Smooth muscle cell (in vitro differentiated cells): ENCODE measurements at regions not wholly inside any gene's neighbourhood (a gene's known extent, or its start where the extent isn't known, plus 50 kb on each side); places are given as distances from the start of the nearest gene placed in this dataset.

ENCODE experiments used
- DNase-seq: peaks from one replicate; lab custom pipeline; 2025; ENCODE audit not compliant: unreplicated experiment; lab: John Stamatoyannopoulos, UW
- H2AFZ ChIP-seq: fragments of 200-600 bp; sonication (generic); 2 replicates; pipeline ENCODE4 v1.6.0; 2016; ENCODE audit warnings: antibody characterized with exemption, low read depth, mild to moderate bottlenecking
- H3F3A ChIP-seq: fragments of 200-600 bp; sonication (generic); 2 replicates; pipeline ENCODE4 v1.6.0; 2017; ENCODE audit warnings: antibody characterized with exemption, low read depth
- H3K27ac ChIP-seq: fragments of 200-600 bp; sonication (generic); 2 replicates; pipeline ENCODE4 v1.5.1; 2016; ENCODE audit warnings: low read depth, mild to moderate bottlenecking
- H3K27me3 ChIP-seq: fragments of 200-600 bp; sonication (generic); 2 replicates; pipeline ENCODE4 v1.6.1; 2016; ENCODE audit warnings: low read depth, mild to moderate bottlenecking
- H3K36me3 ChIP-seq: fragments of 200-600 bp; sonication (generic); 2 replicates; pipeline ENCODE4 v1.5.1; 2016; ENCODE audit warnings: low read depth
- H3K4me1 ChIP-seq: fragments of 200-600 bp; sonication (generic); 2 replicates; pipeline ENCODE4 v1.5.1; 2016; ENCODE audit warnings: low read depth
- H3K4me2 ChIP-seq: fragments of 200-600 bp; sonication (generic); 2 replicates; pipeline ENCODE4 v1.6.0; 2016; ENCODE audit warnings: mild to moderate bottlenecking
- H3K4me3 ChIP-seq: fragments of 200-600 bp; sonication (generic); 2 replicates; pipeline ENCODE4 v1.5.1; 2016; ENCODE audit warnings: mild to moderate bottlenecking
- H3K79me2 ChIP-seq: fragments of 200-600 bp; sonication (generic); 2 replicates; pipeline ENCODE4 v1.6.0; 2016; ENCODE audit warnings: low read depth, mild to moderate bottlenecking
- H3K9ac ChIP-seq: fragments of 200-600 bp; sonication (generic); 2 replicates; pipeline ENCODE4 v1.6.0; 2016; ENCODE audit warnings: low read depth
- H3K9me3 ChIP-seq: fragments of 200-600 bp; sonication (generic); replicated peaks from 2 replicates; pipeline ENCODE4 v1.5.1; 2016; ENCODE audit warnings: low read depth
- H4K20me1 ChIP-seq: fragments of 200-600 bp; sonication (generic); 2 replicates; pipeline ENCODE4 v1.6.0; 2016; ENCODE audit warnings: low read depth
- WGBS: methylation state at CpG from one replicate; pipeline ENCODE4 v1.1.7; 2016; ENCODE audit warnings: low lambda C conversion rate; 5-methylcytosine and 5-hydroxymethylcytosine counted together
- TF ChIP-seq, protein P1 (sequence below): fragments of 200-600 bp; sonication (generic); IDR thresholded peaks from 2 replicates; pipeline ENCODE4 v1.5.1; 2017; ENCODE audit warnings: borderline replicate concordance, mild to moderate bottlenecking, antibody characterized with exemption; ENCODE audit not compliant: insufficient read depth, poor library complexity, severe bottlenecking

DNA sequence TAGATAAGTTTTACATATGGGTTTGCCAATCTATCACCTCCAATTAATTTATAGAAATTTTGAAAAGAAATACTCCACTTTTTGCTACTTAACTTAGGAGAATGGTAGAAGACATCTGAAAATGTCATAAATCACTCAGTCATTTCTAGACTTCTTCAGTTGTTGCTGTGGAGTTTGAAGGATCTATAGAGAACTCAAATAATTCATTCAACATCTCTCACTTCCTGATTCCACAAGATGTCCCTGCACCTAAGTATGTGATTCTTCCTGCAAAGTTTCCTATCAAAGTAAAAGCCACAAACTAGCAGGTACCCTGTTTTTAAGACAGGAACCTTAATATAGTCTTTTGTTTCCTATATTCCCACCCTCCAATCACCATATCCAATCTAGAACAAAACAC is 297.1 kb upstream of the ATP10B start:
- Histone ChIP-seq H3F3A (no peaks in the 10 kb centered on the region), H3K9ac (no peak overlapping the region), H3K27me3 (no peaks in the 10 kb centered on the region), H3K4me1 (no peaks in the 10 kb centered on the region), H2AFZ (no peak overlapping the region), H3K27ac (no peak overlapping the region), H4K20me1 (no peaks in the 10 kb centered on the region), H3K36me3 (no peaks in the 10 kb centered on the region), H3K9me3 (no peaks in the 10 kb centered on the region), H3K4me3 (no peak overlapping the region), H3K79me2 (no peaks in the 10 kb centered on the region), H3K4me2 (no peak overlapping the region)
- DNase-seq = no peak
- TF ChIP-seq, protein P1, sequence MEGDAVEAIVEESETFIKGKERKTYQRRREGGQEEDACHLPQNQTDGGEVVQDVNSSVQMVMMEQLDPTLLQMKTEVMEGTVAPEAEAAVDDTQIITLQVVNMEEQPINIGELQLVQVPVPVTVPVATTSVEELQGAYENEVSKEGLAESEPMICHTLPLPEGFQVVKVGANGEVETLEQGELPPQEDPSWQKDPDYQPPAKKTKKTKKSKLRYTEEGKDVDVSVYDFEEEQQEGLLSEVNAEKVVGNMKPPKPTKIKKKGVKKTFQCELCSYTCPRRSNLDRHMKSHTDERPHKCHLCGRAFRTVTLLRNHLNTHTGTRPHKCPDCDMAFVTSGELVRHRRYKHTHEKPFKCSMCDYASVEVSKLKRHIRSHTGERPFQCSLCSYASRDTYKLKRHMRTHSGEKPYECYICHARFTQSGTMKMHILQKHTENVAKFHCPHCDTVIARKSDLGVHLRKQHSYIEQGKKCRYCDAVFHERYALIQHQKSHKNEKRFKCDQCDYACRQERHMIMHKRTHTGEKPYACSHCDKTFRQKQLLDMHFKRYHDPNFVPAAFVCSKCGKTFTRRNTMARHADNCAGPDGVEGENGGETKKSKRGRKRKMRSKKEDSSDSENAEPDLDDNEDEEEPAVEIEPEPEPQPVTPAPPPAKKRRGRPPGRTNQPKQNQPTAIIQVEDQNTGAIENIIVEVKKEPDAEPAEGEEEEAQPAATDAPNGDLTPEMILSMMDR = no peak

DNA sequence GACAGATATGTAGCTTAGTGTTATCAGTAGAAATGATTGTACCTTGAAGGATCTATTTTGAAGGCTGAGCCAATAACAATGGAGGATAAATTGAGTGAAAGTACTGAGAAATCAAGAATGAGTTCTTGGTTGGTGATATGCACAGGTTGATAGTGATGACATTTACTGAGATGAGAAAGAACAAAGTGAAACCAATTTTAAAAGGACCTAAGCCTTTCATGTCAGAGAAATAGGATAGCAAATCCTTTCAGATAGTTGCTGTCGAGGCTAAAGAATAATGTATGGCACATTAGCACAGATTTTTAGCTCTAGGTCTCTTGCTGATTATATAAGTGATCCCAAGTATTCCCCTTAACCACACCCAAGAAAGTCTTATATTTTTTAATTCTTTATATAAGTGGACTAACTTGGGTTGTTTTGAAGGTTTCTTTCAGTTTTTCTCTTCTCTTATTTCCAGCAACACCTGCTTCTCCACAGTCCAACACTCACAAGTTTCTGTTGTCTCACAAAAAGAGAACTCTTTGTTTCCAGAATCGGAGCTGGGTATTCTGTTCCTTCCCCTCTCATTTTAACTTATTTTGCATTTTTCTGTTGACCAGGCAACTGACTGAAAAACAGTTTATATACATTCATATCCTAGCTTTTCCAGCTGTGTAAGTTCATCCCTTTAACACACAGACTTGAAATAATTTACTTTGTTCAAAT is 286.9 kb upstream of the ATP10B start:
- Histone ChIP-seq H3K4me3 (no peak overlapping the region), H3K4me2 (no peak overlapping the region), H3K9ac (no peak overlapping the region), H3K79me2 (no peaks in the 10 kb centered on the region), H3F3A (no peaks in the 10 kb centered on the region), H3K4me1 (no peaks in the 10 kb centered on the region), H2AFZ (no peak overlapping the region), H3K36me3 (no peaks in the 10 kb centered on the region), H4K20me1 (no peaks in the 10 kb centered on the region), H3K27ac (no peak overlapping the region), H3K27me3 (no peaks in the 10 kb centered on the region), H3K9me3 (no peaks in the 10 kb centered on the region)
- WGBS = 85% methylated on average over 2 of the region's 2 CpGs
- no peak for DNase-seq
- TF ChIP-seq, protein P1 = no peak

DNA sequence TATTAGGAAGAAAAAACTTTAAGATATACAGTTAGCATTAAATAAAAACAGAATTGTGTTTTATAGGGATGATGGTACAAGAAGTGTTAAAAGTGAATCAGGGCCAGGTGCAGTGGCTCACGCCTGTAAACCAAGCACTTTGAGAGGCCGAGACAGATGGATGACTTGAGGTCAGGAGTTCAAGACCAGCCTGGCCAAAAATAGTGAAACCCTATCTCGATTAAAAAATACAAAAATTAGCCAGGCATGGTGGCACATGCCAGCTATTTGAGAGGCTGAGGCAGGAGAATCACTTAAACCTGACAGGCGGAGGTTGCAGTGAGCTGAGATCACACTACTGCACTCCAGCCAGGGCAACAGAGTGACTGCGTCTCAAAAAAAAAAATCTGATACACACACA is 282.9 kb upstream of the ATP10B start:
- H3K36me3 ChIP-seq = no peaks in the 10 kb centered on the region
- no peak overlapping the region for H3K4me3 ChIP-seq
- WGBS = 97% methylated on average over 5 of the region's 5 CpGs
- no peak overlapping the region for H3K9ac ChIP-seq
- no peak for DNase-seq
- no peak overlapping the region for H3K4me2 ChIP-seq
- no peaks in the 10 kb centered on the region for H3K79me2 ChIP-seq
- TF ChIP-seq, protein P1 = no peak
- no peaks in the 10 kb centered on the region for H3K9me3 ChIP-seq
- H4K20me1 ChIP-seq = no peaks in the 10 kb centered on the region
- H3F3A ChIP-seq = no peaks in the 10 kb centered on the region
- no peak overlapping the region for H2AFZ ChIP-seq
- no peaks in the 10 kb centered on the region for H3K27me3 ChIP-seq
- H3K27ac ChIP-seq = no peak overlapping the region
- H3K4me1 ChIP-seq = no peaks in the 10 kb centered on the region

DNA sequence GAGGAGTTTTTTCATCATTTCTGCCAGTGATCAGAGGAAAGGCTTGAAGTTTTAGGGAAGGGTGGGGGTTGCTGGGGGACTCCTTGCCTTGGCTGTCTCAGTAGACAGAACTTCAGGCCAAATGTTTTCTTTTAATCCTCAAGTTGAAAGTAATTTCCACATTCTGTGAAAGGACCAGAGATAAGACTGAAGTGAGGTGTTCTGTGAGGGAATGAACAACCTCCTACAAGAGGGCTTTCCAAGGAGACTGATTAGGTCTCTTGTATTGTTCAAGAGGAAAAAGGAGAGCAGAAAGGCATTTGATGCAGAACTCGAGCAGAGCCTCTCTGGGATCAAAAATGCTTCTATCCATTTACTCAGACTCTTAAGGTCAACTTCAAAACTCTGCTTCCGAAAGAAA is 282.1 kb upstream of the ATP10B start:
- H2AFZ ChIP-seq = no peak overlapping the region
- H4K20me1 ChIP-seq = no peaks in the 10 kb centered on the region
- TF ChIP-seq, protein P1 = no peak

More for the DNA sequence above, 282.1 kb upstream of the ATP10B start:
- Histone ChIP-seq H3K27me3 (no peaks in the 10 kb centered on the region), H3K9ac (no peak overlapping the region), H3K79me2 (no peaks in the 10 kb centered on the region), H3K4me1 (no peaks in the 10 kb centered on the region), H3K27ac (no peak overlapping the region), H3K36me3 (no peaks in the 10 kb centered on the region), H3K9me3 (no peaks in the 10 kb centered on the region), H3K4me3 (no peak overlapping the region), H3K4me2 (no peak overlapping the region), H3F3A (no peaks in the 10 kb centered on the region)
- WGBS = 81% methylated on average over 2 of the region's 2 CpGs
- no peak for DNase-seq
